GM23248 (cell line): ENCODE measurements at regions not wholly inside any gene's neighbourhood (a gene's known extent, or its start where the extent isn't known, plus 50 kb on each side); places are given as distances from the start of the nearest gene placed in this dataset.

Experiments used
- EZH2 ChIP-seq: fragments of 200-600 bp; sonication (generic); IDR thresholded peaks from 2 replicates; pipeline ENCODE4 v1.6.1; 2018; ENCODE audit warnings: antibody characterized with exemption, mild to moderate bottlenecking; ENCODE audit not compliant: insufficient read depth, poor library complexity, severe bottlenecking
- EZH2phosphoT487 ChIP-seq: fragments of 200-600 bp; sonication (generic); IDR thresholded peaks from 2 replicates; pipeline ENCODE4 v1.6.1; 2018; ENCODE audit warnings: antibody characterized with exemption, moderate library complexity, mild to moderate bottlenecking, low read depth; ENCODE audit not compliant: insufficient read depth

- no peak for TF ChIP-seq EZH2
- TF ChIP-seq EZH2phosphoT487: no peak
Measured at GRCh38 chr1:237981223-237981622, 90.5 kb upstream of the ZP4 start.
